Lower lobe of right lung (tissue), 2 donors: ENCODE measurements at regions not wholly inside any gene's neighbourhood (a gene's known extent, or its start where the extent isn't known, plus 50 kb on each side); places are given as distances from the start of the nearest gene placed in this dataset.

ENCODE experiments used
- ATAC-seq, 2 donors: fragments of 200-7000 bp; cut with Tn5 transposase; one replicate each; pipeline ENCODE4 v1.9.1; 2020 to 2022; ENCODE audit warnings: mild to moderate bottlenecking in 2 of 2, moderate library complexity in 2 of 2
- DNase-seq: peaks from one replicate; pipeline ENCODE4 v3.0.0-alpha.2; 2020
- H3K27ac ChIP-seq: fragments of 200-600 bp; one replicate; pipeline ENCODE4 v1.8.0; 2022
- H3K27me3 ChIP-seq: fragments of 200-600 bp; one replicate; pipeline ENCODE4 v1.8.0; 2022; ENCODE audit warnings: low read depth
- H3K36me3 ChIP-seq: fragments of 200-600 bp; one replicate; pipeline ENCODE4 v1.8.0; 2022; ENCODE audit warnings: mild to moderate bottlenecking
- H3K4me1 ChIP-seq: fragments of 200-600 bp; one replicate; pipeline ENCODE4 v1.8.0; 2022
- H3K4me3 ChIP-seq: fragments of 200-600 bp; one replicate; pipeline ENCODE4 v1.8.0; 2022; ENCODE audit warnings: mild to moderate bottlenecking
- H3K9me3 ChIP-seq: fragments of 200-600 bp; one replicate; pipeline ENCODE4 v1.8.0; 2022
- CTCF ChIP-seq: fragments of 200-600 bp; IDR thresholded peaks from one replicate; pipeline ENCODE4 v1.8.0; 2022; ENCODE audit warnings: antibody characterized with exemption, mild to moderate bottlenecking
- intact Hi-C: fragments of 100-400 bp; cut with DNase I; formaldehyde crosslinking; loops from one replicate; pipeline ENCODE4 v1.11.0; 2022
- donor health status: DM: no; HTN: yes; CAD: no; lungs with severe emphysema.

GRCh38 chr22:49150801-49151221 lies 676.9 kb downstream of the BRD1 start:
- no peak for DNase-seq
- no peak for ATAC-seq
- Histone ChIP-seq H3K27ac (no peak overlapping the region), H3K4me1 (no peaks in the 10 kb centered on the region), H3K4me3 (no peak overlapping the region), H3K36me3 (no peaks in the 10 kb centered on the region), H3K27me3 (peaks cover 34% of the 10 kb centered on the region), H3K9me3 (no peaks in the 10 kb centered on the region)
- TF ChIP-seq CTCF = no peak
- intact Hi-C loops = no loop called here

GRCh38 chr22:49149721-49150608 lies 677.7 kb downstream of the BRD1 start:
- peaks cover 34% of the 10 kb centered on the region for H3K27me3 ChIP-seq
- no peak overlapping the region for H3K4me3 ChIP-seq
- TF ChIP-seq CTCF = no peak
- ATAC-seq = no peak
- no peak for DNase-seq
- intact Hi-C loops = no loop called here
- H3K36me3 ChIP-seq = no peaks in the 10 kb centered on the region
- no peaks in the 10 kb centered on the region for H3K9me3 ChIP-seq
- no peak overlapping the region for H3K27ac ChIP-seq
- no peaks in the 10 kb centered on the region for H3K4me1 ChIP-seq

- intact Hi-C loops = no loop called here
- no peak for TF ChIP-seq CTCF
- Histone ChIP-seq H3K9me3 (no peaks in the 10 kb centered on the region), H3K27ac (no peak overlapping the region), H3K4me3 (no peak overlapping the region), H3K27me3 (peaks cover 34% of the 10 kb centered on the region), H3K36me3 (no peaks in the 10 kb centered on the region), H3K4me1 (no peaks in the 10 kb centered on the region)
- no peak for DNase-seq
- ATAC-seq = no peak
Observed at GRCh38 chr22:49148895-49149418, 678.7 kb downstream of the BRD1 start.

- Histone ChIP-seq H3K4me3 (no peak overlapping the region), H3K36me3 (no peaks in the 10 kb centered on the region), H3K27me3 (peaks cover 27% of the 10 kb centered on the region), H3K9me3 (no peaks in the 10 kb centered on the region), H3K4me1 (no peaks in the 10 kb centered on the region), H3K27ac (no peak overlapping the region)
- DNase-seq (no peak), ATAC-seq (no peak)
- no peak for TF ChIP-seq CTCF
- intact Hi-C loops = no loop called here
Observed at GRCh38 chr22:49147617-49148175, 680.0 kb downstream of the BRD1 start.

GRCh38 chr22:49147171-49147570 lies 680.5 kb downstream of the BRD1 start:
- TF ChIP-seq CTCF = no peak
- H3K36me3 ChIP-seq = no peaks in the 10 kb centered on the region
- no peak overlapping the region for H3K4me3 ChIP-seq
- intact Hi-C loops = no loop called here
- peaks cover 25% of the 10 kb centered on the region for H3K27me3 ChIP-seq
- DNase-seq = no peak
- H3K4me1 ChIP-seq = no peaks in the 10 kb centered on the region
- no peaks in the 10 kb centered on the region for H3K9me3 ChIP-seq
- no peak for ATAC-seq
- no peak overlapping the region for H3K27ac ChIP-seq
